ENCODE measurements at regions not wholly inside any gene's neighbourhood (a gene's known extent, or its start where the extent isn't known, plus 50 kb on each side); places are given as distances from the start of the nearest gene placed in this dataset.

- TF ChIP-seq CTCF (IDR thresholded peaks at IDR 0.05) (no peak), POLR2A (IDR thresholded peaks at IDR 0.05) (no peak)
Observed at GRCh38 chr16:73976644-73977043, 320.0 kb upstream of the PSMD7 start.
